ENCODE measurements at regions not wholly inside any gene's neighbourhood (a gene's known extent, or its start where the extent isn't known, plus 50 kb on each side); places are given as distances from the start of the nearest gene placed in this dataset.

- TF ChIP-seq, protein P1, sequence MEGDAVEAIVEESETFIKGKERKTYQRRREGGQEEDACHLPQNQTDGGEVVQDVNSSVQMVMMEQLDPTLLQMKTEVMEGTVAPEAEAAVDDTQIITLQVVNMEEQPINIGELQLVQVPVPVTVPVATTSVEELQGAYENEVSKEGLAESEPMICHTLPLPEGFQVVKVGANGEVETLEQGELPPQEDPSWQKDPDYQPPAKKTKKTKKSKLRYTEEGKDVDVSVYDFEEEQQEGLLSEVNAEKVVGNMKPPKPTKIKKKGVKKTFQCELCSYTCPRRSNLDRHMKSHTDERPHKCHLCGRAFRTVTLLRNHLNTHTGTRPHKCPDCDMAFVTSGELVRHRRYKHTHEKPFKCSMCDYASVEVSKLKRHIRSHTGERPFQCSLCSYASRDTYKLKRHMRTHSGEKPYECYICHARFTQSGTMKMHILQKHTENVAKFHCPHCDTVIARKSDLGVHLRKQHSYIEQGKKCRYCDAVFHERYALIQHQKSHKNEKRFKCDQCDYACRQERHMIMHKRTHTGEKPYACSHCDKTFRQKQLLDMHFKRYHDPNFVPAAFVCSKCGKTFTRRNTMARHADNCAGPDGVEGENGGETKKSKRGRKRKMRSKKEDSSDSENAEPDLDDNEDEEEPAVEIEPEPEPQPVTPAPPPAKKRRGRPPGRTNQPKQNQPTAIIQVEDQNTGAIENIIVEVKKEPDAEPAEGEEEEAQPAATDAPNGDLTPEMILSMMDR (conservative IDR thresholded peaks at IDR 0.05; ENCODE audit: low read depth, low read length) = no peak
- TF ChIP-seq EZH2 (IDR thresholded peaks at IDR 0.05; ENCODE audit: borderline replicate concordance, low read depth, low read length, poor library complexity, severe bottlenecking) = no peak
Measured at GRCh38 chr17:12230481-12231354, 210.0 kb downstream of the MAP2K4 start.
